ENCODE measurements at regions not wholly inside any gene's neighbourhood (a gene's known extent, or its start where the extent isn't known, plus 50 kb on each side); places are given as distances from the start of the nearest gene placed in this dataset.

DNA sequence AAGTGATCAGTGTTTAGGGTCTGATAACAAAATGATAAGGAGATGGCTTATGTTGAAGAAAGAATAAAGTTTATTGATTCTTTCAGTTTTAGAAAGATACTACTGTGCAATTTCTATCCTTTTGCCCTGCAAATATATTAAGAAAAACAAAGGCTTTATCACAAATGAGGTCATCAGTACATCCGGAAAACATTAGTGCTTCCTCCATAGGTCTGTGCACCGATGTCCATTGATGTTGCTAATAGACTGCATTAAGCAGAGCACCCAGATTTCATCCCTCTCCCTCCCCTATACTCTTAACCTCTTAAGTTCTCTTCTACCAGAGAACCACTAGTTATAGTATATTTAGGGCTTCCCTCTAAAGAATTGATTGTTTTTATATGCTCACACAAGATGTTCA, 53.7 kb upstream of the HHIP start:
- no peak for TF ChIP-seq CTCF (IDR thresholded peaks at IDR 0.05)
- no peak for TF ChIP-seq POLR2AphosphoS5 (IDR thresholded peaks at IDR 0.05)
